DND-41 (cell line): ENCODE measurements at regions not wholly inside any gene's neighbourhood (a gene's known extent, or its start where the extent isn't known, plus 50 kb on each side); places are given as distances from the start of the nearest gene placed in this dataset.
"Not testable (repeated sequence)": the region's sequence is repeated elsewhere in the genome, so short reads cannot be mapped to it uniquely, and the experiment has no call there.

Experiments used
- ATAC-seq: fragments of 200-7000 bp; cut with Tn5 transposase; 3 replicates; pipeline ENCODE4 v1.9.1; 2021; ENCODE audit warnings: low read depth; ENCODE audit not compliant: insufficient read depth
- DNase-seq: peaks from one replicate; pipeline ENCODE4 v3.0.0-alpha.2; 2020
- H2AFZ ChIP-seq: 2 replicates; pipeline ENCODE4 v1.6.0; 2012; ENCODE audit warnings: low read depth, low read length
- H3K27ac ChIP-seq: 2 replicates; pipeline ENCODE4 v1.5.1; 2012; ENCODE audit warnings: low read length, inconsistent platforms
- H3K27me3 ChIP-seq: fragments of 200-600 bp; sonication (generic); 2 replicates; pipeline ENCODE4 v1.6.0; 2012; ENCODE audit warnings: low read length, mild to moderate bottlenecking, inconsistent platforms; ENCODE audit not compliant: insufficient read depth, poor library complexity
- H3K36me3 ChIP-seq: 2 replicates; pipeline ENCODE4 v1.5.1; 2012; ENCODE audit warnings: low read length, inconsistent platforms; ENCODE audit not compliant: insufficient read depth
- H3K4me1 ChIP-seq: 2 replicates; pipeline ENCODE4 v1.5.1; 2012; ENCODE audit warnings: mild to moderate bottlenecking, low read length; ENCODE audit not compliant: insufficient read depth
- H3K4me2 ChIP-seq: 2 replicates; pipeline ENCODE4 v1.6.0; 2012; ENCODE audit warnings: mild to moderate bottlenecking, moderate library complexity, low read length, inconsistent platforms; ENCODE audit not compliant: insufficient read depth
- H3K4me3 ChIP-seq, 2 experiments: fragments of 200-600 bp in 1 of 2; shearing (Covaris generic) in 1 of 2; 2 replicates each; pipeline ENCODE4 v1.5.1; 2012 to 2016; ENCODE audit warnings: inconsistent platforms in 2 of 2, low read length in 2 of 2, mild to moderate bottlenecking in 2 of 2, low read depth in 1 of 2, moderate library complexity in 1 of 2
- H3K79me2 ChIP-seq: 2 replicates; pipeline ENCODE4 v1.6.0; 2012; ENCODE audit warnings: low read length, inconsistent platforms; ENCODE audit not compliant: insufficient read depth
- H3K9ac ChIP-seq: 2 replicates; pipeline ENCODE4 v1.6.0; 2012; ENCODE audit warnings: low read depth, mild to moderate bottlenecking, inconsistent platforms, low read length, moderate library complexity
- H3K9me3 ChIP-seq: 2 replicates; pipeline ENCODE4 v1.5.1; 2012; ENCODE audit warnings: low read length, moderate library complexity, mild to moderate bottlenecking, inconsistent platforms; ENCODE audit not compliant: insufficient read depth, severe bottlenecking
- H4K20me1 ChIP-seq: 2 replicates; pipeline ENCODE4 v1.6.0; 2012; ENCODE audit warnings: low read length; ENCODE audit not compliant: insufficient read depth
- EZH2 ChIP-seq: IDR thresholded peaks from 3 replicates; pipeline ENCODE4 v1.6.1; 2012; ENCODE audit warnings: borderline replicate concordance, low read depth, mild to moderate bottlenecking, moderate library complexity, low read length, inconsistent platforms; ENCODE audit not compliant: severe bottlenecking
- TF ChIP-seq, protein P1 (sequence below): IDR thresholded peaks from 2 replicates; pipeline ENCODE4 v1.5.1; 2012; ENCODE audit warnings: borderline replicate concordance, low read length, moderate library complexity, mild to moderate bottlenecking; ENCODE audit not compliant: poor library complexity, severe bottlenecking; ENCODE audit errors: extremely low read depth

GRCh38 chr10:36533861-36534260 lies 591.5 kb upstream of the ANKRD30A start:
- Histone ChIP-seq H3K36me3 (no peaks in the 10 kb centered on the region), H3K27ac (no peak overlapping the region), H4K20me1 (no peaks in the 10 kb centered on the region), H3K27me3 (no peaks in the 10 kb centered on the region), H3K9me3 (peaks cover 3% of the 10 kb centered on the region), H2AFZ (no peak overlapping the region), H3K4me1 (peaks cover 5% of the 10 kb centered on the region), H3K4me2 (no peak overlapping the region), H3K9ac (no peak overlapping the region), H3K4me3 (no peak overlapping the region), H3K79me2 (no peaks in the 10 kb centered on the region)
- ATAC-seq (no peak), DNase-seq (no peak)
- no peak for TF ChIP-seq EZH2
- TF ChIP-seq, protein P1, sequence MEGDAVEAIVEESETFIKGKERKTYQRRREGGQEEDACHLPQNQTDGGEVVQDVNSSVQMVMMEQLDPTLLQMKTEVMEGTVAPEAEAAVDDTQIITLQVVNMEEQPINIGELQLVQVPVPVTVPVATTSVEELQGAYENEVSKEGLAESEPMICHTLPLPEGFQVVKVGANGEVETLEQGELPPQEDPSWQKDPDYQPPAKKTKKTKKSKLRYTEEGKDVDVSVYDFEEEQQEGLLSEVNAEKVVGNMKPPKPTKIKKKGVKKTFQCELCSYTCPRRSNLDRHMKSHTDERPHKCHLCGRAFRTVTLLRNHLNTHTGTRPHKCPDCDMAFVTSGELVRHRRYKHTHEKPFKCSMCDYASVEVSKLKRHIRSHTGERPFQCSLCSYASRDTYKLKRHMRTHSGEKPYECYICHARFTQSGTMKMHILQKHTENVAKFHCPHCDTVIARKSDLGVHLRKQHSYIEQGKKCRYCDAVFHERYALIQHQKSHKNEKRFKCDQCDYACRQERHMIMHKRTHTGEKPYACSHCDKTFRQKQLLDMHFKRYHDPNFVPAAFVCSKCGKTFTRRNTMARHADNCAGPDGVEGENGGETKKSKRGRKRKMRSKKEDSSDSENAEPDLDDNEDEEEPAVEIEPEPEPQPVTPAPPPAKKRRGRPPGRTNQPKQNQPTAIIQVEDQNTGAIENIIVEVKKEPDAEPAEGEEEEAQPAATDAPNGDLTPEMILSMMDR: no peak

DNA sequence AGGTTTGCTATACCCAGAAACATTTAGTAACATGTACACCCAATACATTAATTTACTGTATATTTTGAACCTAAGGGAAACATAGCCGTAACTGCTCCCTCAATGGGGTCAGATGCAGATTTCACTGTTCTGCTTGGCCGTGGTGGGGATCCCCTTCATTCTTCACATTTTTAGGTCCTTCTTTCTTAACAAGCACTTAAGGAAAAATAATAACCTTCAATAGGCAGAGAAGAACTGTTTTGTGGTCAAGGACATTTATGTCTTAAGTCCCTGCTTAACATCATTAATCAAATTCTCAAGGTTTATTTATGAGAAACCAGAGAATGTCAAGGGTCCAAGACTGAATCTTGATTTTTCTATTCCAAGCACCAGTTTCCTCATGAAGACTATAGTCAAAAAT lies 592.1 kb upstream of the ANKRD30A start:
- Histone ChIP-seq H3K4me3 (no peak overlapping the region), H3K79me2 (no peaks in the 10 kb centered on the region), H4K20me1 (no peaks in the 10 kb centered on the region), H3K9me3 (peaks cover 3% of the 10 kb centered on the region), H3K9ac (no peak overlapping the region), H2AFZ (no peak overlapping the region), H3K27me3 (no peaks in the 10 kb centered on the region), H3K4me1 (no peaks in the 10 kb centered on the region), H3K27ac (no peak overlapping the region), H3K36me3 (no peaks in the 10 kb centered on the region), H3K4me2 (no peak overlapping the region)
- no peak for ATAC-seq
- no peak for DNase-seq
- no peak for TF ChIP-seq EZH2
- TF ChIP-seq, protein P1: no peak

- H2AFZ ChIP-seq: no peak overlapping the region
- ATAC-seq (no peak), DNase-seq (no peak)
- H3K27ac ChIP-seq: no peak overlapping the region
- H3K4me2 ChIP-seq: no peak overlapping the region
- H3K79me2 ChIP-seq: no peaks in the 10 kb centered on the region
- TF ChIP-seq, protein P1: no peak
- no peak for TF ChIP-seq EZH2
- H3K9me3 ChIP-seq: peaks cover 3% of the 10 kb centered on the region
- H3K36me3 ChIP-seq: no peaks in the 10 kb centered on the region
- H3K27me3 ChIP-seq: no peaks in the 10 kb centered on the region
- H3K4me1 ChIP-seq: no peaks in the 10 kb centered on the region
- no peak overlapping the region for H3K9ac ChIP-seq
- no peak overlapping the region for H3K4me3 ChIP-seq
- no peaks in the 10 kb centered on the region for H4K20me1 ChIP-seq
Measured at GRCh38 chr10:36531621-36532020, 593.8 kb upstream of the ANKRD30A start.

- Histone ChIP-seq H3K4me1 (no peaks in the 10 kb centered on the region), H3K9me3 (peaks cover 3% of the 10 kb centered on the region), H3K27me3 (no peaks in the 10 kb centered on the region), H3K4me3 (no peak overlapping the region), H2AFZ (no peak overlapping the region), H3K9ac (no peak overlapping the region), H3K4me2 (no peak overlapping the region), H3K36me3 (no peaks in the 10 kb centered on the region), H4K20me1 (no peaks in the 10 kb centered on the region), H3K27ac (no peak overlapping the region), H3K79me2 (no peaks in the 10 kb centered on the region)
- TF ChIP-seq EZH2: no peak
- TF ChIP-seq, protein P1: no peak
- ATAC-seq: no peak
- DNase-seq: no peak
Measured at GRCh38 chr10:36526033-36526432, 599.4 kb upstream of the ANKRD30A start.

DNA sequence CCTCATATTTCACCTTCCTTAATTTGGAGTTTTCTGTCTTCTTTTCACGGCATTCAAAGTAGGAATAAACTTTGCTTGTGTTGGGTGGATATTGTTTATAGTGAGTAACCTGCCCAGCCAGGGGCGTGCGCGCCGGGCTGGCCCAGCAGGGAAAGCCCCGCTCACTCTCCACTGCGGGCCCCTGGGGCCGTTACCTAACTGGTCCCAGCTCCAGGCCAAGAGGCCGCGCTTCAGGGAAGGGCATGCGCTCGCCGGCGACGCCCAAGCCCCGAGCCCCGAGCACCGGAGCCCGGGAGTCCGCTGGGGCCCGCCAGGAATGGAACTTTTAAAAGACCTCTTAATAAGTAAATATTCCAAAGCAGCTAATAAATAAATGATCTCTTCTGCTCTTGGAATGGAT lies 601.3 kb upstream of the ANKRD30A start:
- not testable (repeated sequence) for H3K27ac ChIP-seq, H3K79me2 ChIP-seq, H3K36me3 ChIP-seq, H4K20me1 ChIP-seq, H3K9me3 ChIP-seq, ATAC-seq, H3K4me1 ChIP-seq, H3K27me3 ChIP-seq, DNase-seq, H3K9ac ChIP-seq, H3K4me3 ChIP-seq, H3K4me2 ChIP-seq, H2AFZ ChIP-seq
